ENCODE measurements at regions not wholly inside any gene's neighbourhood (a gene's known extent, or its start where the extent isn't known, plus 50 kb on each side); places are given as distances from the start of the nearest gene placed in this dataset.

- H3K4me3 ChIP-seq (ENCODE audit: low read depth, low read length), result no peak overlapping the region
- no peak for TF ChIP-seq CTCF (IDR thresholded peaks at IDR 0.05; ENCODE audit: insufficient read depth, low read length)
- DNase-seq (ENCODE audit: low read depth), result no peak
These were observed 248.2 kb downstream of the ZNF536 start for GRCh38 chr19:30620354-30620753.

DNA sequence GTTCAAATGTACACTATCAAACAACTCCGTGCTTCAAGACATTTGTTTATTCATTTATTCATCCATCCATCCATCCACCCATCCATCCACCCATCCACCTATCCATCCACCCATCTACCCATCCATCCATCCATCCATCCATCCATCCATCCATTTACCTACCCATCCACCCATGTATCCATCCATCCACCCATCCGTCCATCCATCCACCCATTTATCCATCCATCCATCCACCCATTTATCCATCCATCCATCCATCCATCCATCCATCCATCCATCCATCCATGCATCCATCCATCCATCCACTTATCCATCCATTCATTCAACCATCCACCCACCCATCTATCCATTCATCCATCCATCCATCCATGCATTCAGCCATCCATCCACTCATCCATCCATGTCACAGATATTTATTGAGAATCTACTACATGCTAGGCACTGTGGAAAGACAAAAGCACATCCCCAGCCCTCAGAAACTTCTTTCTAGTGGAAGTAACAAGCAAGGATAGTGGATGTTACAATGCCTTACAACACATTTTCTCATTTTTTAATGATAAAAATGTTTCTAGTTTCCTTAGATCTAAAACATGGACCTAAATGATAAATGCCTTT lies 237.6 kb downstream of the ZNF536 start:
- no peak for TF ChIP-seq CTCF (IDR thresholded peaks at IDR 0.05; ENCODE audit: insufficient read depth, low read length)

GRCh38 chr19:30608471-30608870 lies 236.3 kb downstream of the ZNF536 start:
- H3K4me3 ChIP-seq (ENCODE audit: low read depth, low read length), result no peak overlapping the region
- no peak for TF ChIP-seq CTCF (IDR thresholded peaks at IDR 0.05; ENCODE audit: insufficient read depth, low read length)
- no peak for DNase-seq (ENCODE audit: low read depth)

More for the DNA sequence above, 237.6 kb downstream of the ZNF536 start:
- no peak overlapping the region for H3K4me3 ChIP-seq (ENCODE audit: low read depth, low read length)
- no peak for DNase-seq (ENCODE audit: low read depth)

Data from fibroblast of the aortic adventitia (primary cell).